NCI-H1105 treated with DMSO at 0.1 percent for 48 hours (cell line): ENCODE measurements at regions not wholly inside any gene's neighbourhood (a gene's known extent, or its start where the extent isn't known, plus 50 kb on each side); places are given as distances from the start of the nearest gene placed in this dataset.
A peak's percentile ranks its signal among the peaks of the same experiment; 100 is the strongest.
"Not testable (repeated sequence)": the region's sequence is repeated elsewhere in the genome, so short reads cannot be mapped to it uniquely, and the experiment has no call there.

ENCODE experiments used
- DNase-seq: peaks from one replicate; lab custom pipeline; 2025; lab: John Stamatoyannopoulos, UW

DNA sequence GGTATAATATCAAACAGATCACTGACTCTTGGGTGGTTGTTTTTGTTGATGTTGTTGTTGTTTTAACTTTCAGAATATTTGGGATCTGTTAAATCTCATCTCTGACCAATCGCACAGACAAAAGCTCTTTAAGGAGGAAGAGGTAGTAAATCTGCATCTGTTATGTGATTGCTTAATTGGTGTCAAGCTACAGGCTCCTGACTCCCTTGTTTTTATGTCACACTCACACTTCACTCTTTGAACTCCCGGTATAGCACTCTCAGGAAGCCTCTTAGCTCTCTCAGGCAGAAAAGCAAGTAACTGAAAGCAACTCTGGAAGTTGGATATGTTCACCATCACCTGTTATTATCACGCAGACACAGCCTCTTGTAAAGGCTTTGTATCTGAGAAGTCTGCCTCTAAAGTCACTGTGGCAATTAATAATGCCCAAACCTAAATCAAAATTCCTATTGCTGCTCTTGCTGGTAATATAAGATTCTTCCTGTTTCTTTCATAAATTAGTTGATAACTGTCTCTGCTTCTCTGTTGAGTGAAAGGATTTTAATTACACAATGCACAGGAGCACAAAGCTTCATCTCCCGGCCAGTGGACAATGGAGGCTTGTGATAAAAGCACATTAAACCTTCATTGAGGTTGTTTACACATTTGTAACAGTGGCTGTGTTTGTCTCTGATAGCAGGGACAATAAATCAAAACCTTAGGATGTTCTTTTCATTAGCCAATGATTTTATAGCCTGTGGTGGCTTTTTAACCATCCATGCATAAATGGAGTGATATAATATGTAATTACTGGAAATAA lies 576.7 kb downstream of the MFSD1 start:
- peak; percentile 94 for DNase-seq

- no peak for DNase-seq
Observed at GRCh38 chr3:159380891-159381290, 579.0 kb downstream of the MFSD1 start.

DNA sequence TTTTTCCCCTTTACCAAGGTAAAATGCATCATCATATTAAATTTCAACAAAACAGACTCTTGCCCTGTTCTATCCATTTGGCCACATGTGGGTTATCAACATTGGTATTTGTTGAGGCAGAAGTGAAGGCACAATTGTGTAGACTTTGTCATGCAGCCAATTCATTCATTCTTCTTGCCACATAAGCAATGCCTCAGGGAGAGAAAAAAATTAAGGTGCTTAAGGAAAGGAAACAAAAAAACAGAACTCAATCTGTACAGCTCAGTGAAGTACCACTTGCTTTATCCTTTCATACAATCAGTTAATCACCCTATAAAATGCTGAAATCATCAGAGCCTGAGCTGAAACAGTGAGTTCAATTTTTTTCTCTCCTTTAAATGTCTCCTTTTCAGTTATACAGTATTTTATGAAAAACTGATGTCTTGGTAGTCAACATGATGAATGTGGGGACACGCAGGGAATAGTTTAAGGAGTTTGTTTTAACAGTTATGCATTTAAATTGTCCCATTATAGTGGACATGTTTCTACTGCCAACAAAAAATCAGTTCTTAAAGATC lies 588.9 kb downstream of the MFSD1 start:
- DNase-seq: peak; percentile 43

DNA sequence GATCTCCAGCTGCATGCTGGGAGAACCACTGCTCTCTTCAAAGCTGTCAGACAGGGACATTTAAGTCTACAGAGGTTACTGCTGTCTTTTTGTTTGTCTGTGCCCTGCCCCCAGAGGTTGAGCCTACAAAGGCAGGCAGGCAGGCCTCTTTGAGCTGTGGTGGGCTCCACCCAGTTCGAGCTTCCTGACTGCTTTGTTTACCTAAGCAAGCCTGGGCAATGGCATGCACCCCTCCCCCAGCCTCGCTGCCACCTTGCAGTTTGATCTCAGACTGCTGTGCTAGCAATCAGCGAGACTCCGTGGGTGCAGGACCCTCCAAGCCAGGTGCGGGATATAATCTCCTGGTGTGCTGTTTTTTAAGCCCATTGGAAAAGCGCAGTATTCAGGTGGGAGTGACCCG lies 591.0 kb upstream of the IL12A start:
- not testable (repeated sequence) for DNase-seq

GRCh38 chr3:159401069-159401468 lies 587.6 kb upstream of the IL12A start:
- no peak for DNase-seq

- DNase-seq: not testable (repeated sequence)
Observed at GRCh38 chr3:159409711-159410110, 578.9 kb upstream of the IL12A start.

- DNase-seq: no peak
Observed at GRCh38 chr3:159413319-159413718, 575.3 kb upstream of the IL12A start.

GRCh38 chr3:159416856-159417255 lies 571.8 kb upstream of the IL12A start:
- DNase-seq: peak; percentile 74

GRCh38 chr3:159417761-159418160 lies 570.9 kb upstream of the IL12A start:
- DNase-seq: no peak

DNA sequence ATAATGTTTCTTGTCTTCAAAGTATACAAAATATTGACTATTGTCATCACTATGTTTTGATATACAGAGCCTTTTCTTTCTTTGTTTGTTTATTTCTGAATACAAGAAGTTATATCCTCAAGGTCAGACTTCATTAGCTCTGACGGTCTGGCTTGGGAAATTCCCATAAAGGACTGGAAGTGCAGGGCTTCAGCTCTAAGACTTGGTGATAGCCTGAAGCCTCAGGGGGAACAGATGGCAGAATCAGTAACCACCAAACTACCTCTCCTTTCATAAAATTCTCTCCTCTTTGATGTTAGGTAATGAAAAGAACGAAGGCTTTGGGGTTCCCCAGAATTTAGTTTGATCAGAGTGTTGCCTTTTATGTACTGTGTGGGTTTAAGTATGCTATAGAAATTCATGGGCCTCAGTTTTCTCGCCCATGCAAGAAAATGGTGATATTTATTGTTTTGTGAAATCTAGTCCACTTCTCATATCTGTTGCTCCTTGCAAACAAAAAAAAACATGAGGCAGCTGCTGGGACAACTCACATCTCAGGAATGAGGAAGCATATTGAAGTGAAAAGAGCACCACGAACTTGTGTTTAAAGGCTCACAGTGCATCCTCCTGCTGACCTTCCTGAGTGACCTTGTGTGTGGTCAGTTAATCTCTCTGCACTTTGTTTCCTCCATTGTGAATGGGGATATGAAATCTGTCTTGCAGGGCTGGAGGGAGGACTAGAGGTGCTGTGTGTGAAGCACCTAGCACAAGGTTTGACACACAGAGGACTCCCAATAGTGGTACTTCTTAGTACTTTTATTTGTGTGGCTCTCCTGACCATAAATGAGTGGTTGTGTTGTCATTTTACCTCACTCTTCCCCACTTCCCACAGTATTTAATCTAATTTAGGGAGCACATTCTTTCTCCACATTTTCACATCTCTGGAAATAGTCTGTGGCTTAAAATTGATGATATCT lies 569.8 kb upstream of the IL12A start:
- DNase-seq: no peak

DNA sequence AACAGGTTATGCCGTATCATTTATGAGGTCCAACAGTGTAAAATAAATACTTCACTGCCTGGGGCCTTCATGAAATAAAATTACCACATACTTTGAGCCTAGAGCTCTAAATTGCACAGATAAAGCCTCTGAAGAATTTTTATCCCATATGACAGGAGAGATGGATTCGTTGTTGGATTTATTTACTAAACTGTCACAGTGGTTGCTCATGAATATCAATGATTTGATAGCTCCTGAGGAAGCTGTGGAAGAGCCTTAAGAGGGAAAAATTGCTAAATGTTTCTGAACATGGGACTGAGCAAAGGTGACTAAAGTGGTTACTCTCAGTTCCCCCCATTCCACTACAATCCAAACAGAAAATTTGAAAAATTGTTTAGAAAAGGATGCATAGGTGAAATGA lies 558.9 kb upstream of the IL12A start:
- DNase-seq: peak; percentile 39

DNA sequence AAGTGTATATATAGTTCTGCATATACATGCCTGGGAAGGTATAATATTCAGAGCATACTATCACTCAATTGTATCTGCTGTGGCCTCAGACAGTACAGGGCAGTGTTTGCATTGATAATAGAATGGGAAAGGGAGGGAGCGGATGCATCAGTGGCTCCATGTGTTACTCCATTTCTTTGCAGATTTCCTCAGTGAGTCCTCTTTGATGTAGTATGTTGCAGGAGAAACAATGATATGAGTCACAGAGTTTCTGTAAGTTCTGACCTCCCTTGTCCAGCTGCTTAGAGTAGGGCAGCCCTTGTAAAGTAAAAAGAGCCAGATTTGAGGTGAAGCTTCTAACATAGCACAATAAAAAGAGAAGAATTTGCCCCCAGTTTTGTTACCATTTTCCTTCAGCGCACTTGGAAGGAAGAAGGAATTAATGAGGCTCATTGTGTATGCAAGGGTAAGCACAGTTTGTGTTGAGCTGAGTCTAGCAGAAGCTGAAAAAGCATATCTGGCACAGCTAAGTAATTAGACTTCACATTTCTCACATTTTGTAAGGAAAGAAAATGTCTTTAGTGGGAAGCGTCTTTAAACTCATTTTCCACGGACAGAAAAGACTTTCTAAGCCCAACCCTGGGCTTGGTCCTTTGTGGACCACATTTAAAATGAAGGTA lies 555.8 kb upstream of the IL12A start:
- no peak for DNase-seq

DNA sequence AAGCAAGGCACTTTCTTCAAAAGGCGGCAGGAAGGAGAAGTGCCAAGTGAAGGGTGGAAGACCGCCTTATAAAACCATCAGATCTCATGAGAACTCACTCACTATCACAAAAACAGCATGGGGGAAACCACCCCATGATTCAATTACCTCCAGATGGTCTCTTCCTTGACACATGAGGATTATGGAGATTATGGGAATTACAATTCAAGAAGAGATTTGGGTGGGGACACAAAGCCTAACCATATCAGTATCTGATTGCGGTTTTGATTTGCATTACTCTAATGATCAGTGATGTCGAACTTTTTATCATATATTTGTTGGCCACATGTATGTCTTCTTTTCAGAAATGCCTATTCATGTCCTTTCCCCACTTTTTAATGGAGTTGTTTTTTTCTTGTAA lies 549.3 kb upstream of the IL12A start:
- DNase-seq: no peak

GRCh38 chr3:159441279-159441678 lies 547.4 kb upstream of the IL12A start:
- peak; percentile 46 for DNase-seq

DNA sequence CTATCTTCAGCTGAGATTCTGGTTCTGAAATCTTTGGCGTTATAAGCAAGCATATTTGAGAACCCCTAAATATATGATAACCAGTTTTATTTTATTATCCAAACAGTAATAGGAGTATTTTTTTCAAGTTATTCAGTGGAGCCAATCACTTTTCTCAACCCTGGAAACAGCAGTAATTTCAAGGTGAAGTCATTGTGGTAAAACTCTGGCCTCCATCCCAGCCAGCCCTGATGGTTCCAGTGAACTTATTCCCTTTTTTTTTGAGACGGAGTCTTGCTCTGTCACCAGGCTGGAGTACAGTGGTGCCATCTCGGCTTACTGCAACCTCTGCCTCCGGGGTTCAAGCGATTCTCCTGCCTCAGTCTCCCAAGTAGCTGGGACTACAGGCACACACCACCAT lies 545.4 kb upstream of the IL12A start:
- no peak for DNase-seq

GRCh38 chr3:159447841-159448240 lies 540.8 kb upstream of the IL12A start:
- DNase-seq: no peak

GRCh38 chr3:159448902-159449301 lies 539.7 kb upstream of the IL12A start:
- no peak for DNase-seq

- DNase-seq: peak; percentile 70
Observed at GRCh38 chr3:159451067-159451466, 537.6 kb upstream of the IL12A start.

- no peak for DNase-seq
Observed at GRCh38 chr3:159451482-159451881, 537.2 kb upstream of the IL12A start.

DNA sequence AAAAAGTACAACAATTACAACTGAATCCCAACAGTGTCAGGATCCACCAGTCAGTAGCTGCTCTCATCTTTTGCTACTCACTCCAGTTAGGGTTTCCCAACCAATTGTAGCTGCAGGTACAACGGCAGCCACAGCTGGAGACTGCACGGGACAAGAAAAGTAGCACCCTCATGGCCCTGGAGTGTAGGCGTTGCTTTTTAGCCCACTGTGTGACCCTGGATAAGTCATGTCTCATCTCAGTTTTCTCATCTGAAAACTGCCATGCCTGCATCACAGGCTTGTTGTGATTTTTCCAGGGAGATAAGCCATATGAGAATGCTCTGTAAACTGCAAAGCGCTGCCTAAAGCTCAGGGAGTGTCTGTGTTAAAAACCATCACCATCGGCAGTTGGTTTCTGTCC lies 535.6 kb upstream of the IL12A start:
- no peak for DNase-seq

- no peak for DNase-seq
Observed at GRCh38 chr3:159453945-159454344, 534.7 kb upstream of the IL12A start.

DNA sequence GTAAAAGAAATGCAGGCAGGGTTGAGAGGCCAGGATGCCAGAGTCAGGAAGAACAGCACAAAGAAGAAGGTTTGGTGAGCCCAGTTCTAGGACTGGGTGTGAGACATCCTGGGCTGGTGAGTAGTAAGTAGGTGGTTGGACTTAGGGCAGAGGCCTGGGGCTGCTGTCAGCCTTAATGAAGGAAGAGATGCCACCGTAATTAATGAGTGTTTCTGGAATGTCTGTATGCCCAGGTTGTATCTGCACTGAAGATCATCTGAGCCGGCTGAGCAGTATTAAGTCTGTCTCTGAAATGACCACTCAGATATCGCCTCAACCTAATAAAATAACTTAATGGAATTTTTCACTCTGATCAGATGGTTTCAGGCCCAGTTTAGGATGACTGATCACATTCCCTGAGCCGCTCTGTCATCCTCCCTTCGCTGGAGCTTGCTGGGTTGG lies 532.9 kb upstream of the IL12A start:
- DNase-seq: no peak
